Adrenal gland (tissue), 9 donors: ENCODE measurements at regions not wholly inside any gene's neighbourhood (a gene's known extent, or its start where the extent isn't known, plus 50 kb on each side); places are given as distances from the start of the nearest gene placed in this dataset.

Source experiments
- DNase-seq, 7 donors: peaks; one replicate each; pipeline ENCODE4 v3.0.0-alpha.2; 2019 to 2020
- H3K27ac ChIP-seq, 5 donors: fragments of 200-600 bp; sonication (generic) in 4 of 5; 1 replicate in 3 of 5; 2 replicates in 2 of 5; pipeline versions ENCODE4 v1.5.1 to v1.8.0; 2016 to 2020; ENCODE audit warnings: mild to moderate bottlenecking in 1 of 5
- H3K27me3 ChIP-seq: fragments of 200-600 bp; 2 replicates; pipeline ENCODE4 v1.8.0; 2021
- H3K36me3 ChIP-seq, 2 donors: fragments of 200-600 bp; replicated peaks in 1 of 2; 1 replicate in 1 of 2; 2 replicates in 1 of 2; pipeline versions ENCODE4 v1.5.1 to v1.8.0; 2018 to 2022
- H3K4me1 ChIP-seq, 2 donors: fragments of 200-600 bp; replicated peaks in 1 of 2; 1 replicate in 1 of 2; 2 replicates in 1 of 2; pipeline versions ENCODE4 v1.5.1 to v1.8.0; 2018 to 2021
- H3K4me3 ChIP-seq, 4 donors: fragments of 200-600 bp; sonication (generic) in 3 of 4; one replicate each; pipeline ENCODE4 v1.5.1; 2016 to 2018
- H3K9me3 ChIP-seq, 3 donors: fragments of 200-600 bp; sonication (generic) in 1 of 3; replicated peaks in 1 of 3; 1 replicate in 2 of 3; 2 replicates in 1 of 3; pipeline versions ENCODE4 v1.5.1 to v1.8.0; 2016 to 2021
- POLR2A ChIP-seq, 2 donors: fragments of 450-650 bp; IDR thresholded peaks; one replicate each; pipeline ENCODE4 v1.6.1; 2017; ENCODE audit warnings: antibody characterized with exemption in 2 of 2, mild to moderate bottlenecking in 2 of 2, moderate library complexity in 1 of 2
- WGBS, 4 donors: extraction: QIAGEN DNeasy Blood & Tissue Kit in 2 of 4; methylation state at CpG; one replicate each; pipeline versions ENCODE4 v1.1.5 to v1.1.7; 2013 to 2017; 5-methylcytosine and 5-hydroxymethylcytosine counted together
- intact Hi-C, 2 donors: fragments of 100-400 bp; cut with DNase I; formaldehyde crosslinking; loops; one replicate each; pipeline versions ENCODE4 v1.14.1 to v1.15.0; 2022 to 2023
- TF ChIP-seq, protein P1 (sequence below), 6 experiments: fragments of 450-650 bp in 4 of 6; fragments of 200-600 bp in 2 of 6; sonication (generic) in 1 of 6; IDR thresholded peaks; 1 replicate in 5 of 6; 2 replicates in 1 of 6; pipeline versions ENCODE4 v1.5.1 to v1.8.0; 2016 to 2021; ENCODE audit warnings: antibody characterized with exemption in 6 of 6, mild to moderate bottlenecking in 2 of 6, moderate library complexity in 1 of 6
- donor health status: healthy with polysubstance abuse.
- donor health status: Bipolar disorder and iron deficiency.
- donor health status: DM: yes; HTN: yes; CAD: no.
- donor health status: DM: no; HTN: no; CAD: no.
- donor health status: DM: no; HTN: no; CAD: no.

DNA sequence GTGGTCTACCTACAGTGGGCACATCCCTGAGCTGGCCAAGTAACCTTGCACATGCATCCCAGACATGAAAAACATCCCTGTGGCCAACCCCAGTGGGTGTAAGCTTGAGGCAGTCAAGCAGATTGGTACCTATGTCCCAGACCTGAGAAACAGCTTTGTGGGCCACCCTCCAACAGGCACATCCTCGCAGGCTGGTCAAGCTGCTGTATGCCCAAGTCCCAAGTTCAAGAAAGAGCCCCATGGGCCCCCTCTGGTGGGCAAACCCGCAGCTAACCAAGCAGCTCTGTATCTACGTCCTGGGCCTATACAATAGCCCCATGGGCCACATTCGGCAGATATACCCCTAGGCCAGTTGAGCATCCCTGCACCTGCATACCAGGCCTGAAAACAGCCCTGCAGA lies 186.3 kb upstream of the GPR149 start:
- Histone ChIP-seq H3K4me3 (no peak overlapping the region), H3K4me1 (no peaks in the 10 kb centered on the region), H3K36me3 (no peaks in the 10 kb centered on the region), H3K9me3 (peaks cover 0 to 4% (median 0%) of the 10 kb centered on the region in 3 donors), H3K27ac (no peak overlapping the region), H3K27me3 (no peaks in the 10 kb centered on the region)
- 75 to 91% (median 82%) methylated on average over 3 to 4 of the region's 4 CpGs; no CpG with 5 or more reads in 1 of the 4 donors for WGBS, 4 donors
- TF ChIP-seq POLR2A (IDR thresholded peaks at IDR 0.05), result no peak
- TF ChIP-seq, protein P1, sequence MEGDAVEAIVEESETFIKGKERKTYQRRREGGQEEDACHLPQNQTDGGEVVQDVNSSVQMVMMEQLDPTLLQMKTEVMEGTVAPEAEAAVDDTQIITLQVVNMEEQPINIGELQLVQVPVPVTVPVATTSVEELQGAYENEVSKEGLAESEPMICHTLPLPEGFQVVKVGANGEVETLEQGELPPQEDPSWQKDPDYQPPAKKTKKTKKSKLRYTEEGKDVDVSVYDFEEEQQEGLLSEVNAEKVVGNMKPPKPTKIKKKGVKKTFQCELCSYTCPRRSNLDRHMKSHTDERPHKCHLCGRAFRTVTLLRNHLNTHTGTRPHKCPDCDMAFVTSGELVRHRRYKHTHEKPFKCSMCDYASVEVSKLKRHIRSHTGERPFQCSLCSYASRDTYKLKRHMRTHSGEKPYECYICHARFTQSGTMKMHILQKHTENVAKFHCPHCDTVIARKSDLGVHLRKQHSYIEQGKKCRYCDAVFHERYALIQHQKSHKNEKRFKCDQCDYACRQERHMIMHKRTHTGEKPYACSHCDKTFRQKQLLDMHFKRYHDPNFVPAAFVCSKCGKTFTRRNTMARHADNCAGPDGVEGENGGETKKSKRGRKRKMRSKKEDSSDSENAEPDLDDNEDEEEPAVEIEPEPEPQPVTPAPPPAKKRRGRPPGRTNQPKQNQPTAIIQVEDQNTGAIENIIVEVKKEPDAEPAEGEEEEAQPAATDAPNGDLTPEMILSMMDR (IDR thresholded peaks at IDR 0.05), result no peak
- intact Hi-C loops, result no loop called here
- DNase-seq, result no peak

DNA sequence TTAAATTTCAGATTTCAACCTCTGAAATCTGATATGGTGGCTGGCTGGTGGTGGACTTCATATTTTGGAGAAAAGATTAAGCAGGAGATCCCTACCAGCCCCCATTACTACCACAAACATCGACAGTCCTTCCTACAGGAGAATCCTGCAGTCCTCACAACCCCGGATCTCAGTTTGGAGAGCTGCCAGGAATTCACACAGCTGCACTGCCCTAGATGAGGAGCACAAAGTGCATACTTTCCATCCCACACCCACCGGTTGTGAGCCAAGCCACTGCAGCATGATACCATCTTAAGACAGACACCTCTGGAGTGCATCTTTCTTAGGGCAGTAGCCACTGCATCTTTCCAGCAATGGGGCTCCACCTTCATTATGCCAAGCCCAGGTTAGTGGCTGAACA lies 185.5 kb upstream of the GPR149 start:
- no peaks in the 10 kb centered on the region for H3K4me1 ChIP-seq
- peaks cover 0 to 4% (median 0%) of the 10 kb centered on the region in 3 donors for H3K9me3 ChIP-seq
- intact Hi-C loops, result no loop called here
- H3K4me3 ChIP-seq, result no peak overlapping the region
- no peak for DNase-seq
- WGBS, 4 donors, result 30 to 51% (median 34%) methylated on average over 3 of the region's 3 CpGs
- no peaks in the 10 kb centered on the region for H3K27me3 ChIP-seq
- H3K27ac ChIP-seq, result no peak overlapping the region
- H3K36me3 ChIP-seq, result no peaks in the 10 kb centered on the region
- TF ChIP-seq POLR2A (IDR thresholded peaks at IDR 0.05), result no peak
- TF ChIP-seq, protein P1 (IDR thresholded peaks at IDR 0.05), result no peak

DNA sequence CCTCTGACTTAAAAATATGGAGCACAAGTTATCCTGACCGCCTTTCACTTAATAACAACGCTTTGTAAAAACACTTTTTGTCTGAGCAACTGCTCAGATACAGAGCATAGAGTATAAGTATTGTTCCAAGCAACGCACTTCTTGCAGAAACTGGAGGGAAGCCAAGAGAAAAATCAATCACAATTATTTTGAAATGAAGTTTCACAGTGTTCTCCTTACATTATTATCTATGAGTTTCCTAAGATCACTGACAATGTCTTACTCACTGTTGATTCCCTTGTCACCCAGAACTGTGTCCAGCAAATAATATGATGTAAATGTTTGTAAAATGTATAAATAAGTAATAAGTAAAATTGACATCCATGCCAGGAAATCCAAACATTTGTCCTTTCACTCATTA lies 184.6 kb upstream of the GPR149 start:
- TF ChIP-seq, protein P1 (IDR thresholded peaks at IDR 0.05), result no peak
- TF ChIP-seq POLR2A (IDR thresholded peaks at IDR 0.05), result no peak
- no peak for DNase-seq
- WGBS, 4 donors, result 44 to 57% (median 54%) methylated on average over 3 of the region's 3 CpGs
- Histone ChIP-seq H3K9me3 (peaks cover 0 to 4% (median 0%) of the 10 kb centered on the region in 3 donors), H3K36me3 (no peaks in the 10 kb centered on the region), H3K27ac (no peak overlapping the region), H3K27me3 (no peaks in the 10 kb centered on the region), H3K4me3 (no peak overlapping the region), H3K4me1 (no peaks in the 10 kb centered on the region)
- intact Hi-C loops, result no loop called here

DNA sequence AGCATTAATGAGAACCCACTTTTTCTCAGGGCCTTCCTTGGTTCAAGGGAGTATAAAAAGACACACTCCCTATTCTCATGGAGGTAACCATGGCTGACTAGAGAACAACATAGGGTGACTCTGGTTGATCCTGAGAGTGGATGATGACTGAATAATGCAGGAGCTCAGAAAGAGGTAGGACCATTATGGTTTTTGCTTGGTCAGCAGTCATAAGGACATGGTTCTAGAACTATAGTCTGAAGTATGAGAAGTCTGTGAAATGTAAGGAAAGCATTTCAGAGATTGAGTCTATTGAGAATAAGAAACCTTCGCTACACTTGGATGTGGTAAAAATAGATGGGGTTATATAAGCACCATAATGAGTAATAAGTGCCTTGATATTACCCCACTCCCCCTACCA lies 184.1 kb upstream of the GPR149 start:
- intact Hi-C loops, result no loop called here
- Histone ChIP-seq H3K36me3 (no peaks in the 10 kb centered on the region), H3K4me3 (no peak overlapping the region), H3K27me3 (no peaks in the 10 kb centered on the region), H3K9me3 (peaks cover 0 to 4% (median 0%) of the 10 kb centered on the region in 3 donors), H3K4me1 (no peaks in the 10 kb centered on the region), H3K27ac (no peak overlapping the region)
- no peak for TF ChIP-seq POLR2A (IDR thresholded peaks at IDR 0.05)
- TF ChIP-seq, protein P1 (IDR thresholded peaks at IDR 0.05), result no peak
- DNase-seq, result no peak
- WGBS, 4 donors, result 75 to 88% (median 86%) methylated on average over 1 of the region's 1 CpG
